NCI-H1694 treated with DMSO at 0.1 percent for 48 hours (cell line): ENCODE measurements at regions not wholly inside any gene's neighbourhood (a gene's known extent, or its start where the extent isn't known, plus 50 kb on each side); places are given as distances from the start of the nearest gene placed in this dataset.
"Not testable (repeated sequence)": the region's sequence is repeated elsewhere in the genome, so short reads cannot be mapped to it uniquely, and the experiment has no call there.

Experiments
- DNase-seq: peaks from one replicate; lab custom pipeline; 2025; lab: John Stamatoyannopoulos, UW

DNA sequence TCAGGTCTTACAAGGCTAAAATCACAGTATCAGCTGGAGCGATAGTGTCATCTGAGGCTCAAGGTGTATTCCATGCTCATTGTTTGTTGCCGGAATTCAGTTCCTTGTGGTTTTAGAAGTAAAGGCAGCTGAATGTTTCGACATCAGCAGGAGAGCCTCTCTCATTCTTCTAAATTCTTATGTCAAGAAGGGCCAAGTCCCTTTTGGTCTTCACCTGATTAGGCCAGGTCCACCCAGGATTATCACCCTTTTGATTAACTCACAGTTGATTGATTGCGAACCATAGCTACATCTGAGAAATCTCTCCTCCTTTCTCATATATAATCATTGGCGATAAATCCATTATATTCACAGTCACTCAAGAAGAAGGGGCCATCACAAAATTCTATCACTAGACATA, 806.7 kb upstream of the PRMT6 start:
- no peak for DNase-seq

DNA sequence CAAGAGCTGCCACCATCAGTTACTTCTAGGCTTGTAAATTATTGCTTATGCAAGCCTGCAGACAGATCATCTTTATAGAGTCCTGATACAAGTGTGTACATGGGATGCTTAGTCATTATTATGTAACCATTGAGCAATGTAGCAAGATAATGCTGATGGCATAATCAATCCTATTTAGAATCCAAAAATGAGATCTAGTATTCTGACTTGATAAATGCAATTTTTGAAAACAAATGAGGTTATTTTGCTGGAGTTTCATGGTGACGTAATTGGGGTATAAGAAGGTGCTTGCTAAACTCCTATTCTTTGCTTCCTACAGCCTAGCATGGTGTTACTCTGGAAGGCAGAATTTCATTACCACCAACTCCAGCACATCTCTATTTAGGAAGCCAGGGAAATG, 801.7 kb upstream of the PRMT6 start:
- DNase-seq = no peak

DNA sequence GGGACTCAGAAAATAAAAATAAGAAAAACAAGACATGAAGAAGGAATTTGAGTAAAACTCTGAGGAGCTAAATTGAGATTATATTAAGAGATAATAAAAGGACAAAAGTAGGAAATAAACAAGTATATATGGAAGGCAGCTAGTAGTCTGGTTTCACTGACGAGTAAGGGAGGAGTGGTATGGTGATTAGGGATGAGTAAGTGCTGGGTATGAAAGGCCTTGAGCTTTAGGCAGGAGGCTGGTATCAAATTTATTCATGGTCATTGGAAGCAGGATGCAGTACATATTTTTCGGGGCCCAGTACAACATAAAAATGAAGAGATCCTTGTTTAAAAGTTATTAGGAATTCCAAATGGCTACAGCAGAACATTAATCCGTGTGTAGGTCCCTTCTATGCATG, 789.7 kb upstream of the PRMT6 start:
- DNase-seq = no peak

DNA sequence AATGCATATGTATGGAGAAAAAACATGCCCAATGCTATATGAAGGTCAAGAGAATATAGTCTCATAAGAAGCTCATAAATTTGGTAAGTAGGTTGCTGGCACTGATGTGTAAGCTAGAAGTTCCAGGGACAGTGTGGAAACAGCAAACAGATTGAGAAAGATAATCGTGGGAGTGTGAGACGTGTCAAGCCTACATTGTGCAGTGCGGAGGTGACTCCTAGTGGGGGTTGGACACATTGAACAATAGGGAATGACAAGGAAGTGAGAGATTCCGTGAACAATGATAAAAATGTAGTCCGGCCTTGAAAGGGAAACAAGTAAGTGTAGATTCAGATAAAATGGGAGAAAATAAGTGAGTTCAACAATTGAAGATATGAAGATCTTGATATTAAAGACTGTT, 788.4 kb upstream of the PRMT6 start:
- DNase-seq = peak; percentile 41

DNA sequence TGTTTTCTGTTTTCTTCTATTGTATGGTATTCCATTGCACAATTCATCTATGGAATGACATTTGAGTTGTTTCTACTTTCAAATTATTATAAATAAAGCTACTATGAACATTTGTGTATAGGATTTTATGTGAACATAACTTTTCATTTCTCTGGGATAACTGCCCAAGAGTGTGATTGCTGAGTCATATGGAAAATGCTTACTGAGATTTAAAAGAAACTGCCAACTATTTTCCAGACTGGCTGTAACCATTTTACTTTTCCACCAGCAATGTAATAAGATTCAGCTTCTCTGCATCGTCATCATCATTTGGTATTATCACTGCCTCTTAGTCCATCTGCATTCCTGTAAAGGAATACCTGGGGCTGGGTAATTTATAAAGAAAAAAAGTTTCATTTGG, 779.6 kb upstream of the PRMT6 start:
- DNase-seq = no peak

DNA sequence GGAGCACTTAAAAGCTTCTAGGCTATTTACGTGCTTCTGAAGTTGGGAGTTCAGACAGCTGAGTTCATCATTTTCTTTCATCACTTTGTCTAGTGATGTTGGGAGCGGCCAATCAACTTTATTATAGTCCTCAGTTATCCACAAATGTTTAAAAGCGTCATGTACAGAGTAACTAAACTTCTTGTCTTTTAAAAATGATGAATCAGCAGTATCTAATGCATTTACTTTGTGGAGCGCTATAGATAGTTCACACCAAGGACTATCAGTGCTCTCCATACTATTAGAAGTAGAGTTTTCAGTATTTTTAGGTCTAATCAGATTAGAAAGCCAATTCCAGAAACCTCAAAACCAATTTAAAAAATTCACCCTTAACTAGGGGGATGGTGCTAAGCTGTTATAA, 778.7 kb upstream of the PRMT6 start:
- no peak for DNase-seq

DNA sequence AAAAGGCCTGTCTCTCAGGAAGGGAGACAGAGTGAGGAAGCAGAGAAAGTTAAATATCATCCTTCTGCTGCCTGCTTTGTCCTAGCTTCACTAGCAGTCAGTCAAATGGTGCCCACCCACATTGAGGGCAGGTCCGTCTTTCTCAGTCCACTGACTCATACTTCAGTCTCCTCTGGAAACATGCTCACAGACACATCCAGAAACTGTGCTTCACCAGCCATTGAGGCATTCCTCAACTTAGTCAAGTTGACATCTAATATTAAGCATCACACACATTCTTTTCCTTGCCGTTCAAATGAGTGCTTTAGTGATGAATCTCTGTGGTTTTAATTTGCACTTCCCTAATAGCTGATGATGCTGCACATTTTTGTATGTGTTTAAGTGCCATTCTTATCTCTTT, 777.8 kb upstream of the PRMT6 start:
- no peak for DNase-seq

DNA sequence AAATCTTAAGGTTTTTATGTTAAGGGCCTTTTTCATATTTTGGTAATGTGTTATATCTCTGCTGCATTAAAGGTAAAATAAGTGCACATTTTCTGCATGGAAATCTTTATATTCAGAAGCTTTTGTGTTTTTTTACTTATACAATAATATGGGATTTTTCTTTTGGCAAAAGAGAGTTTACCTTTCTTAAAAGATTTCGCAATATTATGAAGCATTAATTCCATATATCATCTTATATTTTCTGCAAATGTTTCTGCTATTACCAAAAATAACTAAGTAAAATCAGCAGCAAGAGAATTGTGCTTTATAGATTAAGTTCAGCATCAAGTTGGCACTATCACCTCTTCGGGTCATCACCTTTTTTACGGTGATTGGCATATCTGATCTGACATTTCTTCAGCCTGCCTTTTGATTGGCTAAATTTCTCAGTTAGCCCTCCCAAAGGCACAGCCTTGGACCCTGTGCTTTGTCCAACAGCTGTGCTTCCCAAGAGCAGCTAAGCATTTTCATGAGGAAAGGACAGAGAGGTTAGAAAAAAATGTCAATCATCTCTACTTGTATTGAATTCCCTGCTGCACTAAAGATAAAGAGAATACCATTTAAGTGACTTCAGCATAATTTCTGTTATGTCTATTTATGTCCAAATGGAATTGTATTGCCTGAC, 767.1 kb upstream of the PRMT6 start:
- no peak for DNase-seq

DNA sequence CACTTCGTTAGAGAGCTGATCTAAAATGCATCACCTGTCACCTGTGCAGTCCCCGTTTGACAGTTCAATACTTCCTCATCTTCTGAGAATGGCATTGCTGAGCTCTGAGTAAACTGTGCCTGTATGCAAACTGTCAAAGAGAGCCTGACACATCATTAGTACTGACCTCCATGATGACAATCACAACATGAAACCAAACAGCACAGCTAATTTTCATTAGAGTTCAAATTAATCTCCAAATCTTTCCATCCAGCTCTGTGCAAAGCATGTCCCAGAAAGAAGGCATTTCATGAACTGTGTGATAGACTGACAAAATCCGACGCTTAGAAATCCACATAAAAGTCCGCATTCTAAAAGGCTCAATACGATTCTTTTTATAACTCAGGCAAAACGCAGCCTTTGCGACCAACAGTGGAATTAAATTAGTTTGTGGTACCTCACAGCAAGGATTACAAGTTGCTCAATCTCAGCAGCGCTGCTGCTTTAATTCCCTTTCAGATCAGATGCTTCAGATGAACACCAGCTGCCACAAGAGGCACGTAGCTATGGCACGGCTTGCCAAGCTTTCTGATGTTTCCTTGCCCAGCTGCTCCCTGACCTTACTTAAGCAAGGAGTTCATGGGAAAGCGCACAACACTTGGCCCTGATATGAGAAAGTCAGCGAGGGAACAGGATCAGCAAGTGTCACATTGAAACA, 765.5 kb upstream of the PRMT6 start:
- DNase-seq = peak; percentile 19

DNA sequence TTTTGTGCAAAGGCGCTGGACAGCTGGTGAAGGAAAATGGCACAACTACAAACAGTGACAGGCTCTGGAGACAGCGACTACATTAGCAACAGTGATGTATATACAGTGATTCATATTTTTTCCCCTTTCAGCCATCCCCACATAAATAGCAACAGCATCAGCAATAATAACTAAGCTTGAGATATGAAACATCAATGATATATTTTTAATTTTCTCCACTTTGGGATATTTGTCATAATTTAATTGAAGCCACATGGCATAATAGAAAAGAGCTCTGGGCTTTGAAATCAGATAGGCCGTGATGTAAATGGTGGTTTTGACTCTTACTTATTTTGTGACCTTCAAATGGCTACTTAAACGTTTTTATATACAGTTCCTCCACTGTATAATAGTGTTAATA, 764.3 kb upstream of the PRMT6 start:
- no peak for DNase-seq

DNA sequence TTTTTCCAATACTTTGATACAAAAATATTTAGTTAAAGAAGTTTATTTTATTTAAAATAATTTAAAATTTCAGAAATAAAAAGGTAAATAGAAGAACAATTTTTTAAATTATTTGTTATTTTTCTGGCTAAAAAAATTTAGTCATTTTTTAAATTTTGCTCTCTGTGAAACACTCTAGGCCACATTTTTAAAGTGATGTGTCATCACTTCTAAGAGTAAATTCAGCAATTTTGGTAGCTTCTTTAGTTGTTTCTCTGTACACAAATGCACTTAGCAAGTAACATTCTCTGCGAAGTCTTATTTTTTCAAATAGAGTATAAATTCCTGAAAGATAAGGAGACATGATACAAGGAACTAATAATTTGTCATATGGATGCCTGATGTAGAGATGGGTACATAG, 760.0 kb upstream of the PRMT6 start:
- no peak for DNase-seq

DNA sequence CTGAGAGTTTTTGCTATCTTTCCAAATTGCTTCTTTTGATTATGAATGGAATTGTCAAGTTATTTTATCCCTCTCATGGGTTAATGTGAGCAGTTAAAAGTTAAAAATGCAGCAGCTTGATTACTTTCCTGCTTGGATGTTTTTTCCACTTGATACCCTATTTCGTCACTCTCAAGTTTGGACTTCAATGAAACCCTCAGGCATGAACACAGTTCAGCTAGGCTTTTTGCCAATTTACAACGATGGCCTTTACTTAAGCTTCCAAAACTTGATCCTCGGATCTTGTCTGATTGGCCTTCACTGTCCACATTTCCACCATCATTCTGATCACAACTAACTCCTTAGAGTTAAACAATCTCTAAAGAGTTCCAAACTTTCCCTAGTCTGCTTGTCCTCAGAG, 752.4 kb upstream of the PRMT6 start:
- no peak for DNase-seq

DNA sequence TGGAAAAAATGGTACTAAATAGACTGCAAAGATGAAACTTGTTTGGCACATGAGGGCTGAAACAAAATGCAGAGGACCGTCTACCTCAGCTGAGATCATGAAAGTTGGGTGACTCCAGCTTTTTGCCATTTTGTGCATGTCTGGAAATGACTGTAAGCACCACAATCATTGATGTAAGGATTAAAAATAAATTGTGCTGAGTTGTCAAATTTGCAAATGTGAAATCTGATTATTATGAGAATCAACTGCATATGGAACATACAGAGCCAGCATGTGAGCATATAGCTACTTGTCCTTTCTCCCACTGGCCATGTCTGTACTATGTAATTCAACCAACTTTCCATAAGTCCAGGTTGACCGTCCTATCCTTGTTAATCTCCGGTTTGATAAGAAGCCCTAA, 736.9 kb upstream of the PRMT6 start:
- DNase-seq = no peak

DNA sequence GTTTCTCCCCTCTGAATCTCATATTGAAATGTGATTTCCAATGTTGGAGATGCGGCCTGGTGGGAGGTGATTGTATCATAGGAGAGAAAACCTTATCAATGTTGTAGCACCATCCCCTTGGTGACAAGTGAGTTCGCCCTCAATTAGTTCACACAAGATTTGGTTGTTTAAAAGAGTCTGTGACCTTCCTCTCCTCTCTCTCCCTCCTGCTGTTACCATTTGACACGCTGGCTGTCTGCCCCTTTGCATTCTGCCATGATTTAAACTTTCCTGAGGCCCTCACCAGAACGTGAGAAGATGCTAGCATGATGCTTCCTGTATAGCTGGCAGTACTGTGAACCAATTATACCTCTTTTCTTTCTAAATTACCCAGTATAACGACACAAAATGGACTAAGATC, 730.9 kb upstream of the PRMT6 start:
- DNase-seq = no peak

DNA sequence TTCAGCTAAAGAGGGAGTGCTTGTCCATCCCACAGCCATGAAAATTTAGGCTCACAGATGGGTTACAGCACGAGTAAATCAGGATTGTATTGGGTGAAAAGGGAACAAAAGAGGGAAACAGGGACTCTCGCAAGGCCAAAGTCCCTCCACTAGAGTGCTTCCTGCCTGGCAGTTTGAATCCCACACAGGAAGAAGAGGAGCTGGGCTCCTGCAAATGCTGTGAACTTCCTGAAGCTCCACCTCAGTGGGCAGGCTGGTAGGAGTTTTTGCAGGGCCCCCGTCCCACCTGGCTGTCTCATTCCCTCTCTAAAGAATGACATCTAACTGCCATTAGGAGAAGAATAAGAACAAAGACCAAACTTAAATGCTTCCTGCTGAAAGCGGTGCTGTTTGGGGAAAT, 712.0 kb upstream of the PRMT6 start:
- DNase-seq = no peak

DNA sequence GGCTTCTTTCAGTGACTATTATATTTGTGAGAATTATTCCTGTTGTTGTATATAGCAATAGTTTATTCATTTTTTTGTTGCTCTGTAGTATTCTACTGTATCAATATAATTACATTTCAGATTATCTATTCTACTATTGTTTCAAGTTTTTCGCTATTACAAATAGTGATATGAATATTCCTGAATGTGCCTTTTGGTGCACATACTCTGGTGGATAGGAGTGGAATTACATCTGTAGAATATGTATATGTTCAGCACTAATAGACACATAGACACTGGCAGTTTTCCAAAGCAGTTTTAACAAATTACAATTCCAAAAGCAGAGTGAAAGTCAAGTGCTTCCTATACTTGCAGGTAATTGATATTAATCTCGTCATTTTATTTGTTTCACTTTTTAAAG, 696.2 kb upstream of the PRMT6 start:
- no peak for DNase-seq

DNA sequence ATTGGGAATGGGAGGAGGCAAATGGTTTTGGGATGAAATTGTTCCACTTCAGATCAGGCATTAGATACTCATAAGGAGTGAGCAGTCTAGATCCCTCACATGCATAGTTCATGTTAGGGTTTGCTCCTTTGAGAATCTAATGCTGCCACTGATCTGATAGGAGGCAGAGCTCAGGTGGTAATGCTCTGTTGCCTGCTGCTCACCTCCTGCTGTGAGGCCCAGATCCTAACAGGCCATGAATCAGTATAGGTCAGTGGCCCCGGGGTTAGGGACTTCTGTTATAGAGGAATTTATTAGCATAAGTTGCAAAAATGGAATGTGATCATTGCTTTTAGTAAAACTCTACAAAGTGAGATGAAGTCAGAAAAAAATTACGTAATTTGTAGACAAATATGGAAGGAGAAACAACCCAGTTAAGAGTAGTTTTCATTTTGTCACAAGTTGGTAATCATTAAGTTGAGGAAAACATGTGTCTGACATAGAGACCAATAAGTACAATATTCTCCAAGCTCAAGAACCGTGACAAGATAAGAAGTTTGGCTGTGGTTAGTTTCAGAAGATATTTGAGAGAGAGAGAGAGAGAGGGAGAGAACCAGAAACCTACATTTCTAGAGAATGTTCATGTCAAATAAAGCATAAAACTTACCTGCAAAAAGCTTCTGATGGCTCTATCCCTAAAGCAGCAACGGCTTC, 689.7 kb upstream of the PRMT6 start:
- no peak for DNase-seq

DNA sequence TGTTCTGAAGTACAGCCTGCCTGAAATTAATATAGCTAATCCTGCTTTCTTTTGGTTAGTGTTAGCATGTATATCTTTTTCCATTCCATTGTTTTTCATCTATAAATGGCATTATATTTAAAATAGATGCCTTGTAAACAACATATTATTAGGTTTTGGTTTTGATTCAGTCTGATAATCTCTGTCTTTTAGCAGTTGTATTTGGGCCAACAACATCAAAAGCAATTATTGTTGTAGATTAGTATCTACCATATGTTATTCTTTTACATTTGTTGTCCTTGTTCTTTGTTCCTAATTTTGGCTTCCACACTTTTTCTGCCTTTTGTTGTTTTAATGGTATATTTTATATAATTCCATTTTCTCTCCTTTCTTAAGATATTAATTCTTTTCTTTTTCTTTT, 678.2 kb upstream of the PRMT6 start:
- DNase-seq = no peak

DNA sequence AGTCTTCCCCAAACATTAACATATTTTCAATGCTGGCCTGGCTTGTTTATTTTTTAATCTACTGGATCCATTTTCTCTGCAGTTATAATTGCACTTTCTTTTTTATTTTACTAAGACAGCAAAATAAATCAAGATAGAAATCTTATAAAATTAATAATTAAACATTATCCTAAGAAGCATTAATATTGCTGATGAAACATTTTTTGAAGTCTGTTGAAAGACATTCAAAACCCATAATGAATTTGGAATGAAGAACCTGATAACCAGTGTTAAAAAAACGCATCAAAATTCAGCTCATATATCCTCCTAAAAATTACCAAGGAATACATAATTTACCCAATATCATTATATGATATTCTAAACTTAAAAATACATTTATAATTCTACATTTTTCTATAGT, 675.7 kb upstream of the PRMT6 start:
- no peak for DNase-seq

DNA sequence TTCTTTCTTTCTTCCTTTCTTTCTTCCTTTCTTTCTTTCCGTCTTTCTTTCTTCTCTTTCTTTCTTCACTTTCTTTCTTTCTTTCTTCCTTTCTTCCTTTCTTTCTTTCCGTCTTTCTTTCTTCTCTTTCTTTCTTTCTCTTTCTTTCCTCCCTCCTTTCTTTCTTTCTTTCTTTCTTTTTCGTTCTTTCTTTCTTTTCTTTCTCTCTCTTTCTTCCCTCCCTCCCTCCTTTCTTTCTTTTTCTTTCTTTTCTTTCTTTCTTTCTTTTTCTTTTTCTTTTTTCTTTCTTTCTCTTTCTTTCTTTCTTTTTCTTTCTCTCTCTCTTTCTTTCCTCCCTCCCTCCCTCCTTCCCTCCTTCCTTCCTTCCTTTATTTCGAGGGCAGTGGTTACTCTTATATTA, 667.3 kb upstream of the PRMT6 start:
- not testable (repeated sequence) for DNase-seq

DNA sequence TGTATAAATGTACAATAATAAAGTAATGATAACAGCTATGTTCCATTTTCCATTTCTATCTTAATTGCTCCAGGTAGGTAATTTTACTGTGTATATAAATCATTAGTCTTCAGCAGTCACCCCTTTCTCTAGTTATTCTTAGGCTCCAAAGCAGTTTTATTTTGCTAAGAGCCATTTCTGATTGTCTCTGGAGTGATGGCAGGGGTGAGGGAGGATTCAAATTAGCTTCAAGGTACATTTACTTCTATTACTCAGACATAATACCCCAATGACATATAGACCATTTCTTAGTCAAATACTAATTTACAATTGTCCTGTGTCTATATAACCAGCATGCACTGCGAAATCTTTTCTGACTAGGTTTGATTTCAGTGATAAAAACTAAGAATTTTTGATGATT, 663.4 kb upstream of the PRMT6 start:
- no peak for DNase-seq

DNA sequence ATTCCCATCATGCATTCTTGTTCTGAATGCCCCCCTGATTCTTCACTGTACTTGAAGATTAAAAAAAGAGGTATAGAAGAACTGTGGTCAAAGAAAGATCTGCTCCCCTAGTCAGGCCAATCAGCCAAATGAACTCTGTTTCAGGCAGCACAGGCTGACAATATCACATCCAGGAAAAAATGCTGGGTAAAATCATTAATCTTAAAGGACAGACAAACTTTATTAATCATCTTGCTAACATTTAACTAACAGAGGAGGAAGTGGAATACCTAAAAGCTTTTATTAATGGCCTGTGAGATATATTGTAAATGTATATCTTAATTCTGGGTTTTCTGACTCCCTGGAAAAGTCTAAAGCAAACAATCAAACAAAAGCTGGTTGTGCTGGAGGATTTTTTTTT, 660.5 kb upstream of the PRMT6 start:
- no peak for DNase-seq

DNA sequence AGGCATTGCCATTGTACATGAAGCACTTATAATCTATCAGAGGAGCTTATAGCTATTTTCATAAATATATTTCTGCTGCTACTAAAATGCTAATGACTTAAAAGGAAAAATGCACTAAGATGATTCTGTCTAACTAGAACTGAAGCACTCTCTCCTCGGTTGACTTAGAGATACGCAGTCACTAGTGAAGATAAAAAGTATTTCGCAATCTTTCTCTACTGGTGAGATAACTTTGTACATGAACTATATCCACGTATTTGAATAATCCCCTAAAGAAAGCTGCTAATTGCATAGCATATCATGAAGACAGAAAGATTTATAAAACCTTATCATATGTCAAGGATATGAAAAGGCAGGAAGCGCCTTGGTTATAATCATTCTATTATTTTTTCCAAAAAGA, 658.1 kb upstream of the PRMT6 start:
- DNase-seq = no peak

DNA sequence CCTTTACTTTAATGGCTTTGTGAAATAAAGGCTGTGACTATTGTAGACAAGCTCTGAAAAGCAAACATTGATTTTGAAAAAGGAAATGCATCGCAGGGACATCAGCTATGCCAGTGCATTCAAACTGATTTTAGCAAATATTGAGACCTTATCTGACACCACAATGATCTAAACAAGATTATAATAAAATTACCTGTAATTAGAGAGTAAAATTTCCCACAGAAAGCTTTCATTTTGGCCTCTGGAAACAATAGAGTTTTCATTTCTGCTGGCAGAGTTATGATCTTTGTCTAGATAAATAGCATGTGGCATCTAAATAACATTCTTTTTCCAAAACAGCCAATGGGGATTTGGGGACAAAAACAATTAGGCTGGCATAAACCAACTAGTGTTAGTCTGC, 650.4 kb upstream of the PRMT6 start:
- no peak for DNase-seq
